Epithelial cell of proximal tubule (primary cell): ENCODE measurements at regions not wholly inside any gene's neighbourhood (a gene's known extent, or its start where the extent isn't known, plus 50 kb on each side); places are given as distances from the start of the nearest gene placed in this dataset.
A peak's percentile ranks its signal among the peaks of the same experiment; 100 is the strongest.

Experiments
- DNase-seq: peaks from one replicate; pipeline ENCODE4 v3.0.0-alpha.2; 2011; ENCODE audit warnings: low read depth
- H3K4me3 ChIP-seq: 2 replicates; pipeline ENCODE4 v1.5.1; 2011; ENCODE audit warnings: low read depth, mild to moderate bottlenecking, low read length
- CTCF ChIP-seq: conservative IDR thresholded peaks from 2 replicates; pipeline ENCODE4 v1.5.1; 2012; ENCODE audit warnings: low read depth, mild to moderate bottlenecking, low read length

GRCh38 chr4:174157106-174157607, 126.3 kb downstream of the FBXO8 start:
- no peak overlapping the region for H3K4me3 ChIP-seq
- no peak for TF ChIP-seq CTCF
- no peak for DNase-seq

GRCh38 chr4:174156239-174156826, 127.1 kb downstream of the FBXO8 start:
- TF ChIP-seq CTCF = peak; percentile 76
- peak; percentile 4 for DNase-seq
- H3K4me3 ChIP-seq = no peak overlapping the region

- no peak for TF ChIP-seq CTCF
- DNase-seq = peak; percentile 9
- H3K4me3 ChIP-seq = no peak overlapping the region
Measured at GRCh38 chr4:174154215-174154854, 129.1 kb downstream of the FBXO8 start.

GRCh38 chr4:174152717-174153466, 130.6 kb downstream of the FBXO8 start:
- DNase-seq = no peak
- no peak for TF ChIP-seq CTCF

GRCh38 chr4:174147863-174148262, 135.6 kb downstream of the FBXO8 start:
- DNase-seq = no peak
- no peak for TF ChIP-seq CTCF

More at GRCh38 chr4:174152717-174153466, 130.6 kb downstream of the FBXO8 start:
- no peak overlapping the region for H3K4me3 ChIP-seq

GRCh38 chr4:174144106-174144505, 139.4 kb downstream of the FBXO8 start:
- no peak for DNase-seq
- no peak overlapping the region for H3K4me3 ChIP-seq
- TF ChIP-seq CTCF = no peak

More at GRCh38 chr4:174147863-174148262, 135.6 kb downstream of the FBXO8 start:
- H3K4me3 ChIP-seq = no peak overlapping the region
